CD4-positive, alpha-beta T cell treated with Interleukin-6 at 100 ng/mL for 8 hours (primary cell): ENCODE measurements at regions not wholly inside any gene's neighbourhood (a gene's known extent, or its start where the extent isn't known, plus 50 kb on each side); places are given as distances from the start of the nearest gene placed in this dataset.
"Not testable (repeated sequence)": the region's sequence is repeated elsewhere in the genome, so short reads cannot be mapped to it uniquely, and the experiment has no call there.

Experiments
- DNase-seq: peaks from one replicate; pipeline ENCODE4 v3.0.0-alpha.2; 2020; ENCODE audit warnings: mixed read lengths, low spot score

GRCh38 chr6:167709776-167710336 lies 116.9 kb upstream of the AFDN start:
- not testable (repeated sequence) for DNase-seq

GRCh38 chr6:167710363-167710920 lies 116.3 kb upstream of the AFDN start:
- no peak for DNase-seq

GRCh38 chr6:167711211-167711610 lies 115.5 kb upstream of the AFDN start:
- DNase-seq: no peak

- no peak for DNase-seq
Measured at GRCh38 chr6:167711768-167712730, 114.7 kb upstream of the AFDN start.

GRCh38 chr6:167712731-167713475 lies 113.8 kb upstream of the AFDN start:
- DNase-seq: no peak

- DNase-seq: no peak
Measured at GRCh38 chr6:167714152-167714551, 112.6 kb upstream of the AFDN start.

- DNase-seq: no peak
Measured at GRCh38 chr6:167717455-167717854, 109.3 kb upstream of the AFDN start.

GRCh38 chr6:167717867-167718266 lies 108.8 kb upstream of the AFDN start:
- DNase-seq: no peak

- DNase-seq: no peak
Measured at GRCh38 chr6:167719920-167720319, 106.8 kb upstream of the AFDN start.

- no peak for DNase-seq
Measured at GRCh38 chr6:167720456-167721285, 106.0 kb upstream of the AFDN start.

- DNase-seq: no peak
Measured at GRCh38 chr6:167721291-167721690, 105.4 kb upstream of the AFDN start.

GRCh38 chr6:167722634-167723309 lies 103.9 kb upstream of the AFDN start:
- no peak for DNase-seq

GRCh38 chr6:167726043-167726621 lies 100.6 kb upstream of the AFDN start:
- no peak for DNase-seq

- DNase-seq: no peak
Measured at GRCh38 chr6:167730441-167730840, 96.3 kb upstream of the AFDN start.

- no peak for DNase-seq
Measured at GRCh38 chr6:167731216-167731615, 95.5 kb upstream of the AFDN start.

- no peak for DNase-seq
Measured at GRCh38 chr6:167731731-167732422, 94.8 kb upstream of the AFDN start.

GRCh38 chr6:167733740-167734661 lies 92.7 kb upstream of the AFDN start:
- DNase-seq: no peak

GRCh38 chr6:167734662-167735083 lies 92.0 kb upstream of the AFDN start:
- DNase-seq: no peak
